ENCODE measurements at regions not wholly inside any gene's neighbourhood (a gene's known extent, or its start where the extent isn't known, plus 50 kb on each side); places are given as distances from the start of the nearest gene placed in this dataset.

- Histone ChIP-seq H3K4me1 (no peaks in the 10 kb centered on the region), H3K4me3 (no peak overlapping the region), H3K36me3 (no peaks in the 10 kb centered on the region), H3K9me3 (peaks cover 0 to 26% of the 10 kb centered on the region in 2 donors), H3K27me3 (no peaks in the 10 kb centered on the region), H3K27ac (no peak overlapping the region)
- TF ChIP-seq CTCF (IDR thresholded peaks at IDR 0.05): no peak
- DNase-seq (ENCODE audit: low spot score): no peak
These were observed 1151.1 kb downstream of the TYW1 start for GRCh38 chr7:68147614-68148238.

GRCh38 chr7:68148440-68148839 lies 1151.8 kb downstream of the TYW1 start:
- Histone ChIP-seq H3K36me3 (no peaks in the 10 kb centered on the region), H3K4me1 (no peaks in the 10 kb centered on the region), H3K27ac (no peak overlapping the region), H3K27me3 (no peaks in the 10 kb centered on the region), H3K9me3 (peaks cover 0 to 19% of the 10 kb centered on the region in 2 donors), H3K4me3 (no peak overlapping the region)
- TF ChIP-seq CTCF (IDR thresholded peaks at IDR 0.05): no peak
- DNase-seq (ENCODE audit: low spot score): no peak

- Histone ChIP-seq H3K9me3 (no peaks in the 10 kb centered on the region), H3K4me1 (no peaks in the 10 kb centered on the region), H3K4me3 (no peak overlapping the region), H3K27ac (no peak overlapping the region), H3K27me3 (no peaks in the 10 kb centered on the region), H3K36me3 (no peaks in the 10 kb centered on the region)
- TF ChIP-seq CTCF (IDR thresholded peaks at IDR 0.05): no peak
- DNase-seq (ENCODE audit: low spot score): no peak
These were observed 1155.6 kb downstream of the TYW1 start for GRCh38 chr7:68152205-68152604.

- Histone ChIP-seq H3K4me3 (no peak overlapping the region), H3K4me1 (no peaks in the 10 kb centered on the region), H3K36me3 (no peaks in the 10 kb centered on the region), H3K27ac (no peak overlapping the region), H3K9me3 (no peaks in the 10 kb centered on the region), H3K27me3 (no peaks in the 10 kb centered on the region)
- TF ChIP-seq CTCF (IDR thresholded peaks at IDR 0.05): no peak
- no peak for DNase-seq (ENCODE audit: low spot score)
These were observed 1159.0 kb downstream of the TYW1 start for GRCh38 chr7:68155676-68156075.

- no peak for DNase-seq (ENCODE audit: low spot score)
- TF ChIP-seq CTCF (IDR thresholded peaks at IDR 0.05): no peak
These were observed 1162.2 kb downstream of the TYW1 start for GRCh38 chr7:68158686-68159295.

GRCh38 chr7:68162712-68163111 lies 1166.1 kb downstream of the TYW1 start:
- Histone ChIP-seq H3K9me3 (no peaks in the 10 kb centered on the region), H3K27me3 (no peaks in the 10 kb centered on the region), H3K27ac (no peak overlapping the region), H3K36me3 (no peaks in the 10 kb centered on the region), H3K4me3 (no peak overlapping the region), H3K4me1 (no peaks in the 10 kb centered on the region)
- TF ChIP-seq CTCF (IDR thresholded peaks at IDR 0.05): no peak
- no peak for DNase-seq (ENCODE audit: low spot score)

More at GRCh38 chr7:68158686-68159295, 1162.2 kb downstream of the TYW1 start:
- Histone ChIP-seq H3K36me3 (no peaks in the 10 kb centered on the region), H3K27me3 (no peaks in the 10 kb centered on the region), H3K4me3 (no peak overlapping the region), H3K9me3 (no peaks in the 10 kb centered on the region), H3K27ac (no peak overlapping the region), H3K4me1 (no peaks in the 10 kb centered on the region)
